HepG2 (cell line): ENCODE measurements at regions not wholly inside any gene's neighbourhood (a gene's known extent, or its start where the extent isn't known, plus 50 kb on each side); places are given as distances from the start of the nearest gene placed in this dataset.

Experiments used
- ATAC-seq: fragments of 200-7000 bp; cut with Tn5 transposase; 3 replicates; pipeline ENCODE4 v1.9.1; 2020; ENCODE audit warnings: mild to moderate bottlenecking, moderate library complexity
- BruUV-seq: library from RNA; stranded (reverse); fragments of 400-500 nt; replicated peaks from 2 replicates; lab custom pipeline; 2021; lab: Mats Ljungman, UMichigan
- CTCF ChIA-PET: fragments of 300-600 bp; formaldehyde crosslinking; extraction: SDS; loops from one replicate; lab custom pipeline; 2021; ENCODE audit warnings: low total read pairs, inconsistent platforms, low intra/inter-chr PET ratio; lab: Yijun Ruan, JAX
- POLR2A ChIA-PET: fragments of 350-600 bp; sonication (Branson Sonifier 250); formaldehyde crosslinking; loops from one replicate; lab custom pipeline; 2020; ENCODE audit warnings: antibody characterized with exemption, inconsistent platforms; lab: Yijun Ruan, JAX
- DNase-seq: peaks from one replicate; pipeline ENCODE4 v3.0.0-alpha.2; 2015; ENCODE audit warnings: low spot score
- FAIRE-seq: peaks from 3 replicates; lab custom pipeline; 2011; peaks lifted over from hg19 to GRCh38; lab: Jason Lieb, UNC
- H2AFZ ChIP-seq: one replicate; pipeline ENCODE4 v1.6.1; 2011; ENCODE audit warnings: low read length, inconsistent platforms
- H3K27ac ChIP-seq: fragments of 300-600 bp; 3 replicates; pipeline ENCODE4 v1.8.0; 2011; ENCODE audit warnings: mixed run types, mild to moderate bottlenecking, mixed read lengths, low read length, inconsistent platforms; ENCODE audit not compliant: insufficient read depth; ENCODE audit errors: extremely low read length
- H3K27me3 ChIP-seq, 2 experiments: fragments of 200-600 bp in 1 of 2; 2 replicates in 1 of 2; 3 replicates in 1 of 2; pipeline versions ENCODE4 v1.6.0 to v1.8.0; 2011; ENCODE audit warnings: low read length in 2 of 2, mild to moderate bottlenecking in 2 of 2, moderate library complexity in 2 of 2, inconsistent platforms in 1 of 2; ENCODE audit not compliant: insufficient read depth in 2 of 2, control insufficient read depth in 1 of 2
- H3K36me3 ChIP-seq, 2 experiments: fragments of 200-600 bp in 1 of 2; replicated peaks in 1 of 2; 2 replicates in 1 of 2; 3 replicates in 1 of 2; pipeline versions ENCODE4 v1.5.1 to v1.8.0; 2011; ENCODE audit warnings: low read length in 2 of 2, inconsistent platforms in 1 of 2; ENCODE audit not compliant: insufficient read depth in 2 of 2, control insufficient read depth in 1 of 2
- H3K4me1 ChIP-seq: 2 replicates; pipeline ENCODE4 v1.5.1; 2012; ENCODE audit warnings: low read length, inconsistent platforms; ENCODE audit not compliant: insufficient read depth
- H3K4me2 ChIP-seq: 2 replicates; pipeline ENCODE4 v1.6.0; 2011; ENCODE audit warnings: low read depth, low read length, inconsistent platforms
- H3K4me3 ChIP-seq, 3 experiments: fragments of 200-600 bp in 1 of 3; sonication (generic), shearing (Covaris generic) in 1 of 3; replicated peaks in 1 of 3; 2 replicates each; pipeline ENCODE4 v1.5.1; 2011 to 2016; ENCODE audit warnings: low read length in 3 of 3, inconsistent platforms in 2 of 3, low read depth in 2 of 3, mild to moderate bottlenecking in 2 of 3, control low read depth in 1 of 3, mixed read lengths in 1 of 3; ENCODE audit not compliant: insufficient read depth in 1 of 3
- H3K79me2 ChIP-seq: one replicate; pipeline ENCODE4 v1.6.1; 2011; ENCODE audit warnings: low read length, inconsistent platforms; ENCODE audit not compliant: insufficient read depth
- H3K9ac ChIP-seq: 2 replicates; pipeline ENCODE4 v1.6.0; 2011; ENCODE audit warnings: mild to moderate bottlenecking, low read depth, low read length, inconsistent platforms; ENCODE audit not compliant: insufficient read depth
- H3K9me3 ChIP-seq: 2 replicates; pipeline ENCODE4 v1.5.1; 2012; ENCODE audit warnings: mild to moderate bottlenecking, low read length
- H4K20me1 ChIP-seq: 2 replicates; pipeline ENCODE4 v1.6.0; 2011; ENCODE audit warnings: inconsistent platforms, mild to moderate bottlenecking, low read length, moderate library complexity; ENCODE audit not compliant: insufficient read depth
- ADNP ChIP-seq: sonication (generic); formaldehyde crosslinking; IDR thresholded peaks from 2 replicates; pipeline ENCODE4 v1.4.0; 2020; ENCODE audit warnings: missing genetic modification reagents
- KDM6A ChIP-seq: IDR thresholded peaks from 2 replicates; pipeline ENCODE4 v1.6.1; 2016; ENCODE audit warnings: low read depth
- KMT2B ChIP-seq: IDR thresholded peaks from 2 replicates; pipeline ENCODE4 v1.6.1; 2016; ENCODE audit warnings: missing genetic modification reagents, missing compliant biosample characterization
- REXO4 ChIP-seq: sonication (generic); formaldehyde crosslinking; IDR thresholded peaks from 2 replicates; pipeline ENCODE4 v1.8.0; 2022; ENCODE audit warnings: missing genetic modification reagents, mild to moderate bottlenecking, borderline replicate concordance
- SP5 ChIP-seq: IDR thresholded peaks from 2 replicates; pipeline ENCODE4 v1.6.1; 2016; ENCODE audit warnings: low read depth, borderline replicate concordance
- ZNF615 ChIP-seq: sonication (generic); formaldehyde crosslinking; IDR thresholded peaks from 2 replicates; pipeline ENCODE4 v1.5.0; 2020; ENCODE audit warnings: mild to moderate bottlenecking, missing genetic modification reagents, borderline replicate concordance
- ZNF792 ChIP-seq: IDR thresholded peaks from 2 replicates; pipeline ENCODE4 v1.6.1; 2016
- WGBS: methylation state at CpG from one replicate; pipeline ENCODE4 v1.1.6; 2017; ENCODE audit warnings: low lambda C conversion rate; 5-methylcytosine and 5-hydroxymethylcytosine counted together
- in situ Hi-C: cut with HindIII; loops from 2 replicates; pipeline ENCODE4 v1.10.0; 2017; ENCODE audit warnings: low pct_unique_long_range_greater_than_20kb; ENCODE audit not compliant: extremely low pct_ligation_motif_present
- intact Hi-C: fragments of 100-400 bp; cut with micrococcal nuclease; formaldehyde crosslinking; loops from one replicate; pipeline ENCODE4 v1.10.0; 2022; ENCODE audit not compliant: unreplicated experiment
- TF ChIP-seq, protein P1 (sequence below): sonication (generic); formaldehyde crosslinking; IDR thresholded peaks from 2 replicates; pipeline ENCODE4 v1.5.1; 2020; ENCODE audit warnings: missing genetic modification reagents, mild to moderate bottlenecking, borderline replicate concordance
- TF ChIP-seq, protein P2 (sequence below): sonication (generic); formaldehyde crosslinking; IDR thresholded peaks from 2 replicates; pipeline ENCODE4 v1.8.0; 2022; ENCODE audit warnings: missing genetic modification reagents, mild to moderate bottlenecking, moderate library complexity, borderline replicate concordance

DNA sequence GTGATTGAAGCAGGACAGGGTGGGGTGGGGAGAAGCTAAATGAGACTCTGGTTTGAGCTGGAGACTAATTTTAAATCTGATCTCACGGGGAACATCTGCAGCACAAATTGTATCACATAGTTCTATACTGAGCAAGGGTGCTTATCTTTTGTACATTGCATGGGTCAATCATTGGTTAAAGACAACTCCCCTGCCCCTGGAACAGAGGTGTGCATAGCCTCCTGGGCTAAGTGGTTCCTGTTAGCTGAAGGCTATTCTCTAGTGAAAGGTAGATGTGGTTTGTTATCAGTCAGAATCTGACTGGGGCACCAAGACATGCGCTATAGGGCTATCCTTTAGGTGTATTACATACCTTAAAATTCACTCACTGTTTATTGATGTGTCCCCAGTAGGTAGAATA is 103.9 kb upstream of the KITLG start:
- H3K79me2 ChIP-seq: no peaks in the 10 kb centered on the region
- in situ Hi-C loops: no loop called here

More for the DNA sequence above, 103.9 kb upstream of the KITLG start:
- no peak overlapping the region for H3K4me2 ChIP-seq
- no peaks in the 10 kb centered on the region for H3K36me3 ChIP-seq
- no peak overlapping the region for H3K27ac ChIP-seq
- ATAC-seq: no peak
- no peak overlapping the region for H3K4me3 ChIP-seq
- H2AFZ ChIP-seq: no peak overlapping the region
- no peaks in the 10 kb centered on the region for H3K4me1 ChIP-seq
- H3K9me3 ChIP-seq: no peaks in the 10 kb centered on the region; the same call in 1 of the 2 replicates
- 42% methylated on average over 2 of the region's 2 CpGs for WGBS
- BruUV-seq: no TSS peak
- no peaks in the 10 kb centered on the region for H3K27me3 ChIP-seq
- CTCF ChIA-PET: no interaction called here
- POLR2A ChIA-PET: no interaction called here
- H4K20me1 ChIP-seq: no peaks in the 10 kb centered on the region
- TF ChIP-seq ZNF792 (CRISPR knock-in tag) (no peak), KDM6A (CRISPR knock-in tag) (no peak), ZNF615 (CRISPR knock-in tag) (no peak), ADNP (no peak), KMT2B (CRISPR knock-in tag) (no peak), SP5 (CRISPR knock-in tag) (no peak), REXO4 (CRISPR knock-in tag) (no peak)
- TF ChIP-seq, protein P1, sequence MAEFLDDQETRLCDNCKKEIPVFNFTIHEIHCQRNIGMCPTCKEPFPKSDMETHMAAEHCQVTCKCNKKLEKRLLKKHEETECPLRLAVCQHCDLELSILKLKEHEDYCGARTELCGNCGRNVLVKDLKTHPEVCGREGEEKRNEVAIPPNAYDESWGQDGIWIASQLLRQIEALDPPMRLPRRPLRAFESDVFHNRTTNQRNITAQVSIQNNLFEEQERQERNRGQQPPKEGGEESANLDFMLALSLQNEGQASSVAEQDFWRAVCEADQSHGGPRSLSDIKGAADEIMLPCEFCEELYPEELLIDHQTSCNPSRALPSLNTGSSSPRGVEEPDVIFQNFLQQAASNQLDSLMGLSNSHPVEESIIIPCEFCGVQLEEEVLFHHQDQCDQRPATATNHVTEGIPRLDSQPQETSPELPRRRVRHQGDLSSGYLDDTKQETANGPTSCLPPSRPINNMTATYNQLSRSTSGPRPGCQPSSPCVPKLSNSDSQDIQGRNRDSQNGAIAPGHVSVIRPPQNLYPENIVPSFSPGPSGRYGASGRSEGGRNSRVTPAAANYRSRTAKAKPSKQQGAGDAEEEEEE (CRISPR knock-in tag): no peak
- TF ChIP-seq, protein P2, sequence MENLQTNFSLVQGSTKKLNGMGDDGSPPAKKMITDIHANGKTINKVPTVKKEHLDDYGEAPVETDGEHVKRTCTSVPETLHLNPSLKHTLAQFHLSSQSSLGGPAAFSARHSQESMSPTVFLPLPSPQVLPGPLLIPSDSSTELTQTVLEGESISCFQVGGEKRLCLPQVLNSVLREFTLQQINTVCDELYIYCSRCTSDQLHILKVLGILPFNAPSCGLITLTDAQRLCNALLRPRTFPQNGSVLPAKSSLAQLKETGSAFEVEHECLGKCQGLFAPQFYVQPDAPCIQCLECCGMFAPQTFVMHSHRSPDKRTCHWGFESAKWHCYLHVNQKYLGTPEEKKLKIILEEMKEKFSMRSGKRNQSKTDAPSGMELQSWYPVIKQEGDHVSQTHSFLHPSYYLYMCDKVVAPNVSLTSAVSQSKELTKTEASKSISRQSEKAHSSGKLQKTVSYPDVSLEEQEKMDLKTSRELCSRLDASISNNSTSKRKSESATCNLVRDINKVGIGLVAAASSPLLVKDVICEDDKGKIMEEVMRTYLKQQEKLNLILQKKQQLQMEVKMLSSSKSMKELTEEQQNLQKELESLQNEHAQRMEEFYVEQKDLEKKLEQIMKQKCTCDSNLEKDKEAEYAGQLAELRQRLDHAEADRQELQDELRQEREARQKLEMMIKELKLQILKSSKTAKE: no peak
- TF ChIP-seq, all 625 proteins: peak for 0
- DNase-seq: no peak
- intact Hi-C loops: no loop called here
- H3K9ac ChIP-seq: no peak overlapping the region
- FAIRE-seq: no peak
